Naive thymus-derived CD8-positive, alpha-beta T cell (primary cell): ENCODE measurements at regions not wholly inside any gene's neighbourhood (a gene's known extent, or its start where the extent isn't known, plus 50 kb on each side); places are given as distances from the start of the nearest gene placed in this dataset.

Experiments
- ATAC-seq, 2 donors: fragments of 150-1000 bp; cut with Tn5 transposase in 1 of 2; sonication (Bioruptor Pico), chemical (Tn5 transposase) in 1 of 2; 1 replicate in 1 of 2; 2 replicates in 1 of 2; pipeline ENCODE4 v1.10.0; 2021; ENCODE audit warnings: mild to moderate bottlenecking in 2 of 2, moderate library complexity in 2 of 2
- POLR2A ChIA-PET: fragments of 350-600 bp; sonication (Branson Sonifier 250); formaldehyde crosslinking; loops from one replicate; lab custom pipeline; 2021; ENCODE audit warnings: antibody characterized with exemption; lab: Charles Lee
- DNase-seq, 10 donors: peaks; one replicate each; pipeline versions ENCODE4 v3.0.0 to v3.0.0-alpha.2; 2020 to 2022
- H3K27ac Mint-ChIP-seq, 10 donors: one replicate each; pipeline ENCODE4 v1.8.0; 2020 to 2022; ENCODE audit warnings: mild to moderate bottlenecking in 10 of 10, mixed read lengths in 10 of 10, moderate library complexity in 4 of 10, inconsistent platforms in 1 of 10
- H3K27me3 Mint-ChIP-seq, 5 donors: one replicate each; pipeline ENCODE4 v1.8.0; 2021 to 2022; ENCODE audit warnings: mixed read lengths in 5 of 5
- H3K36me3 Mint-ChIP-seq, 3 donors: one replicate each; pipeline ENCODE4 v1.8.0; 2020 to 2022; ENCODE audit warnings: mixed read lengths in 3 of 3, mild to moderate bottlenecking in 2 of 3, inconsistent platforms in 1 of 3
- H3K4me1 Mint-ChIP-seq, 4 donors: one replicate each; pipeline ENCODE4 v1.8.0; 2021 to 2022; ENCODE audit warnings: mixed read lengths in 4 of 4
- H3K4me3 Mint-ChIP-seq, 10 donors: one replicate each; pipeline ENCODE4 v1.8.0; 2020 to 2022; ENCODE audit warnings: mild to moderate bottlenecking in 10 of 10, mixed read lengths in 10 of 10, moderate library complexity in 6 of 10, inconsistent platforms in 1 of 10
- H3K9me3 Mint-ChIP-seq, 9 donors: one replicate each; pipeline ENCODE4 v1.8.0; 2020 to 2022; ENCODE audit warnings: mixed read lengths in 9 of 9, mild to moderate bottlenecking in 3 of 9, inconsistent platforms in 1 of 9, moderate library complexity in 1 of 9

GRCh38 chr6:56353860-56354259, 106.5 kb upstream of the COL21A1 start:
- POLR2A ChIA-PET: no interaction called here
- Mint-ChIP-seq H3K9me3 (peaks cover 0 to 10% (median 0%) of the 10 kb centered on the region in 9 donors), H3K36me3 (no peaks in the 10 kb centered on the region), H3K4me1 (no peaks in the 10 kb centered on the region), H3K27ac (no peak overlapping the region), H3K27me3 (peaks cover 0 to 4% (median 0%) of the 10 kb centered on the region in 5 donors), H3K4me3 (no peak overlapping the region)
- ATAC-seq (no peak), DNase-seq (no peak)

- POLR2A ChIA-PET: no interaction called here
- ATAC-seq (no peak), DNase-seq (no peak)
- Mint-ChIP-seq H3K36me3 (no peaks in the 10 kb centered on the region), H3K4me1 (peaks cover 0 to 1% (median 0%) of the 10 kb centered on the region in 4 donors), H3K4me3 (no peak overlapping the region), H3K27me3 (peaks cover 0 to 28% (median 10%) of the 10 kb centered on the region in 5 donors), H3K9me3 (peaks cover 0 to 10% (median 0%) of the 10 kb centered on the region in 9 donors), H3K27ac (no peak overlapping the region)
Observed at GRCh38 chr6:56350628-56351260, 103.4 kb upstream of the COL21A1 start.

- Mint-ChIP-seq H3K36me3 (no peaks in the 10 kb centered on the region), H3K27me3 (peaks cover 0 to 28% (median 12%) of the 10 kb centered on the region in 5 donors), H3K4me3 (no peak overlapping the region), H3K9me3 (peaks cover 0 to 10% (median 0%) of the 10 kb centered on the region in 9 donors), H3K4me1 (peaks cover 0 to 1% (median 0%) of the 10 kb centered on the region in 4 donors), H3K27ac (no peak overlapping the region)
- DNase-seq (no peak), ATAC-seq (no peak)
- POLR2A ChIA-PET: no interaction called here
Observed at GRCh38 chr6:56349194-56349593, 101.8 kb upstream of the COL21A1 start.

GRCh38 chr6:56348578-56348977, 101.2 kb upstream of the COL21A1 start:
- peaks cover 0 to 6% (median 0%) of the 10 kb centered on the region in 9 donors for H3K9me3 Mint-ChIP-seq
- POLR2A ChIA-PET: no interaction called here
- peaks cover 0 to 1% (median 0%) of the 10 kb centered on the region in 4 donors for H3K4me1 Mint-ChIP-seq
- H3K27me3 Mint-ChIP-seq: peaks cover 0 to 28% (median 12%) of the 10 kb centered on the region in 5 donors
- ATAC-seq (no peak), DNase-seq (no peak)
- no peak overlapping the region for H3K4me3 Mint-ChIP-seq
- H3K27ac Mint-ChIP-seq: no peak overlapping the region
- H3K36me3 Mint-ChIP-seq: no peaks in the 10 kb centered on the region

GRCh38 chr6:56347526-56347925, 100.1 kb upstream of the COL21A1 start:
- no peaks in the 10 kb centered on the region for H3K9me3 Mint-ChIP-seq
- H3K36me3 Mint-ChIP-seq: no peaks in the 10 kb centered on the region

GRCh38 chr6:56346958-56347357, 99.6 kb upstream of the COL21A1 start:
- H3K9me3 Mint-ChIP-seq: no peaks in the 10 kb centered on the region
- no peak overlapping the region for H3K27ac Mint-ChIP-seq
- H3K36me3 Mint-ChIP-seq: no peaks in the 10 kb centered on the region
- H3K27me3 Mint-ChIP-seq: peaks cover 0 to 28% (median 12%) of the 10 kb centered on the region in 5 donors
- H3K4me3 Mint-ChIP-seq: no peak overlapping the region
- DNase-seq (no peak), ATAC-seq (no peak)
- POLR2A ChIA-PET: no interaction called here
- H3K4me1 Mint-ChIP-seq: peaks cover 0 to 1% (median 0%) of the 10 kb centered on the region in 4 donors

More at GRCh38 chr6:56347526-56347925, 100.1 kb upstream of the COL21A1 start:
- Mint-ChIP-seq H3K4me1 (peaks cover 0 to 1% (median 0%) of the 10 kb centered on the region in 4 donors), H3K27me3 (peaks cover 0 to 28% (median 12%) of the 10 kb centered on the region in 5 donors), H3K4me3 (no peak overlapping the region), H3K27ac (no peak overlapping the region)
- ATAC-seq: no peak
- POLR2A ChIA-PET: no interaction called here
- DNase-seq: no peak

- Mint-ChIP-seq H3K27ac (no peak overlapping the region), H3K36me3 (no peaks in the 10 kb centered on the region), H3K27me3 (peaks cover 0 to 43% (median 12%) of the 10 kb centered on the region in 5 donors), H3K9me3 (no peaks in the 10 kb centered on the region), H3K4me3 (no peak overlapping the region), H3K4me1 (peaks cover 0 to 1% (median 0%) of the 10 kb centered on the region in 4 donors)
- DNase-seq: no peak
- ATAC-seq: no peak
- POLR2A ChIA-PET: interaction anchor here (0.5 kb wide), 1 partner anchor 571 kb away, joined by 6 read pairs; no protein-coding TSS in a partner anchor
Observed at GRCh38 chr6:56345376-56345995, 98.1 kb upstream of the COL21A1 start.

GRCh38 chr6:56343295-56343694, 95.9 kb upstream of the COL21A1 start:
- no peak for ATAC-seq
- H3K27me3 Mint-ChIP-seq: peaks cover 0 to 45% (median 14%) of the 10 kb centered on the region in 5 donors
- no peak overlapping the region for H3K4me3 Mint-ChIP-seq
- no peaks in the 10 kb centered on the region for H3K36me3 Mint-ChIP-seq
- H3K9me3 Mint-ChIP-seq: no peaks in the 10 kb centered on the region
- H3K27ac Mint-ChIP-seq: no peak overlapping the region
- POLR2A ChIA-PET: no interaction called here
- DNase-seq: no peak
- H3K4me1 Mint-ChIP-seq: peaks cover 0 to 1% (median 0%) of the 10 kb centered on the region in 4 donors

GRCh38 chr6:56339524-56339923, 92.1 kb upstream of the COL21A1 start:
- peaks cover 0 to 20% (median 3%) of the 10 kb centered on the region in 5 donors for H3K27me3 Mint-ChIP-seq
- H3K4me1 Mint-ChIP-seq: no peaks in the 10 kb centered on the region
- no peaks in the 10 kb centered on the region for H3K36me3 Mint-ChIP-seq
- POLR2A ChIA-PET: no interaction called here
- DNase-seq: no peak
- H3K27ac Mint-ChIP-seq: no peak overlapping the region
- H3K9me3 Mint-ChIP-seq: no peaks in the 10 kb centered on the region
- H3K4me3 Mint-ChIP-seq: no peak overlapping the region
- ATAC-seq: no peak

- peaks cover 0 to 8% (median 3%) of the 10 kb centered on the region in 5 donors for H3K27me3 Mint-ChIP-seq
- no peak overlapping the region for H3K27ac Mint-ChIP-seq
- H3K4me1 Mint-ChIP-seq: no peaks in the 10 kb centered on the region
- DNase-seq (no peak), ATAC-seq (no peak)
- no peaks in the 10 kb centered on the region for H3K36me3 Mint-ChIP-seq
- POLR2A ChIA-PET: no interaction called here
- no peaks in the 10 kb centered on the region for H3K9me3 Mint-ChIP-seq
- no peak overlapping the region for H3K4me3 Mint-ChIP-seq
Observed at GRCh38 chr6:56335726-56336125, 88.3 kb upstream of the COL21A1 start.

- H3K4me1 Mint-ChIP-seq: no peaks in the 10 kb centered on the region
- H3K4me3 Mint-ChIP-seq: no peak overlapping the region
- no peak overlapping the region for H3K27ac Mint-ChIP-seq
- no peaks in the 10 kb centered on the region for H3K36me3 Mint-ChIP-seq
- peaks cover 0 to 3% (median 2%) of the 10 kb centered on the region in 5 donors for H3K27me3 Mint-ChIP-seq
- no peaks in the 10 kb centered on the region for H3K9me3 Mint-ChIP-seq
- ATAC-seq (no peak), DNase-seq (no peak)
- POLR2A ChIA-PET: no interaction called here
Observed at GRCh38 chr6:56334937-56335336, 87.6 kb upstream of the COL21A1 start.

- Mint-ChIP-seq H3K4me3 (no peak overlapping the region), H3K4me1 (no peaks in the 10 kb centered on the region), H3K9me3 (peaks cover 0 to 3% (median 0%) of the 10 kb centered on the region in 9 donors), H3K36me3 (no peaks in the 10 kb centered on the region), H3K27me3 (peaks cover 0 to 2% (median 0%) of the 10 kb centered on the region in 5 donors), H3K27ac (no peak overlapping the region)
- no peak for DNase-seq
- POLR2A ChIA-PET: no interaction called here
- no peak for ATAC-seq
Observed at GRCh38 chr6:56329271-56330050, 82.1 kb upstream of the COL21A1 start.

GRCh38 chr6:56328728-56329090, 81.3 kb upstream of the COL21A1 start:
- peaks cover 0 to 2% (median 0%) of the 10 kb centered on the region in 5 donors for H3K27me3 Mint-ChIP-seq
- H3K4me1 Mint-ChIP-seq: no peaks in the 10 kb centered on the region
- POLR2A ChIA-PET: no interaction called here
- no peak overlapping the region for H3K27ac Mint-ChIP-seq
- no peak for DNase-seq
- H3K36me3 Mint-ChIP-seq: no peaks in the 10 kb centered on the region
- ATAC-seq: no peak
- peaks cover 0 to 3% (median 0%) of the 10 kb centered on the region in 9 donors for H3K9me3 Mint-ChIP-seq
- no peak overlapping the region for H3K4me3 Mint-ChIP-seq
